Lung (tissue), 11 donors: ENCODE measurements at regions not wholly inside any gene's neighbourhood (a gene's known extent, or its start where the extent isn't known, plus 50 kb on each side); places are given as distances from the start of the nearest gene placed in this dataset.
A peak's percentile ranks its signal among the peaks of the same experiment; 100 is the strongest.

ENCODE experiments used
- ATAC-seq: fragments of 200-7000 bp; cut with Tn5 transposase; one replicate; pipeline ENCODE4 v1.9.1; 2020; ENCODE audit warnings: moderate number of reproducible peaks; ENCODE audit not compliant: insufficient read depth, low FRiP score
- DNase-seq, 3 donors: peaks; one replicate each; pipeline ENCODE4 v3.0.0-alpha.2; 2013 to 2017
- H3K27ac ChIP-seq, 2 donors: one replicate each; pipeline ENCODE4 v1.5.1; 2013; ENCODE audit warnings: mild to moderate bottlenecking in 2 of 2, moderate library complexity in 2 of 2, control low read depth in 1 of 2, inconsistent platforms in 1 of 2, low read depth in 1 of 2, low read length in 1 of 2
- H3K27me3 ChIP-seq, 3 donors: one replicate each; pipeline ENCODE4 v1.5.1; 2013; ENCODE audit warnings: low read length in 2 of 3; ENCODE audit not compliant: control insufficient read depth in 3 of 3, insufficient read depth in 3 of 3
- H3K36me3 ChIP-seq, 4 donors: one replicate each; pipeline ENCODE4 v1.5.1; 2013; ENCODE audit warnings: low read length in 4 of 4, mild to moderate bottlenecking in 1 of 4, moderate library complexity in 1 of 4; ENCODE audit not compliant: control insufficient read depth in 4 of 4, insufficient read depth in 4 of 4
- H3K4me1 ChIP-seq, 5 donors: one replicate each; pipeline ENCODE4 v1.5.1; 2013; ENCODE audit warnings: low read length in 5 of 5, mild to moderate bottlenecking in 2 of 5, moderate library complexity in 1 of 5; ENCODE audit not compliant: control insufficient read depth in 5 of 5, insufficient read depth in 5 of 5
- H3K4me3 ChIP-seq: one replicate; pipeline ENCODE4 v1.5.1; 2013; ENCODE audit warnings: mild to moderate bottlenecking, control low read depth, moderate library complexity
- H3K9ac ChIP-seq, 2 donors: one replicate each; pipeline ENCODE4 v1.5.1; 2013; ENCODE audit warnings: low read length in 2 of 2, control low read depth in 1 of 2; ENCODE audit not compliant: insufficient read depth in 1 of 2
- H3K9me3 ChIP-seq, 4 donors: one replicate each; pipeline ENCODE4 v1.5.1; 2013; ENCODE audit warnings: low read length in 3 of 4, mild to moderate bottlenecking in 1 of 4, moderate library complexity in 1 of 4; ENCODE audit not compliant: control insufficient read depth in 4 of 4, insufficient read depth in 3 of 4
- WGBS, 2 donors: extraction: QIAGEN DNeasy Blood & Tissue Kit; methylation state at CpG; one replicate each; pipeline ENCODE4 v1.1.7; 2013; 5-methylcytosine and 5-hydroxymethylcytosine counted together
- TF ChIP-seq, protein P1 (sequence below): IDR thresholded peaks from 2 replicates; pipeline ENCODE4 v1.5.1; 2012; ENCODE audit warnings: mild to moderate bottlenecking; ENCODE audit errors: control extremely low read depth, extremely low read depth
- donor health status: control.
- donor health status: control.
- donor health status: Bipolar disorder and iron deficiency.
- donor health status: healthy.
- donor health status: DM: yes; HTN: yes; CAD: no.

DNA sequence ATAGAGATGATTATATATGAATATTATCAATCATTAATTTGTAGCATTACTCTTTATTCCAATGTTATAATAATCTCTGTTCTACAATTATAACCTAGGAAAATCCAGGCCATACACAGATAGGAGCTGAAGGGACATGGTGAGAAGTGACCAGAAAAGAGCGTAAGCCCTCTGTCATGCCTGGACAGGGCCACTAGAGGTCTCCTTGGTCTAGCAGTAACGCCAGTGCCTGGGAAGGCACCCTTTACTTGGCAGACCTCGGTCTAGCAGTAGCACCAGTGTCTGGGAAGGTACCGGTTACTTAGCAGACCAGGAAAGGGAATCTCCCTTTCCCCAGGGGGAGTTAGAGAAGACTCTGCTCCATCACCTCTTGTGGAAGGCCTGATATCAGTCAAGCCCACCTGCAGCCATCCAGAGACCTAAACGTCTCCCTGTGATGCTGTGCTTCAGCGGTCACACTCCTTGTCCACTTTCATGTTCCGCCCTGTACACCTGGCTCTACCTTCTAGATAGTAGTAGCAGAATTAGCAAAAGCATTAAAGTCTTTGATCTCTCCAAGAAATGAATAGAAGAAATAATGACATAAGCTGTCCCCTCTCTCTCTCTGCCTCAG is 447.5 kb upstream of the FSIP2 start:
- H3K4me3 ChIP-seq = no peak overlapping the region
- H3K36me3 ChIP-seq = no peaks in the 10 kb centered on the region
- no peaks in the 10 kb centered on the region for H3K4me1 ChIP-seq
- DNase-seq (peak; percentile 40 to 47 (median 45)), ATAC-seq (peak; percentile 41)
- WGBS, 2 donors = 50 to 51% methylated on average over 7 of the region's 7 CpGs
- H3K9ac ChIP-seq = no peak overlapping the region
- H3K27ac ChIP-seq = no peak overlapping the region
- TF ChIP-seq, protein P1, sequence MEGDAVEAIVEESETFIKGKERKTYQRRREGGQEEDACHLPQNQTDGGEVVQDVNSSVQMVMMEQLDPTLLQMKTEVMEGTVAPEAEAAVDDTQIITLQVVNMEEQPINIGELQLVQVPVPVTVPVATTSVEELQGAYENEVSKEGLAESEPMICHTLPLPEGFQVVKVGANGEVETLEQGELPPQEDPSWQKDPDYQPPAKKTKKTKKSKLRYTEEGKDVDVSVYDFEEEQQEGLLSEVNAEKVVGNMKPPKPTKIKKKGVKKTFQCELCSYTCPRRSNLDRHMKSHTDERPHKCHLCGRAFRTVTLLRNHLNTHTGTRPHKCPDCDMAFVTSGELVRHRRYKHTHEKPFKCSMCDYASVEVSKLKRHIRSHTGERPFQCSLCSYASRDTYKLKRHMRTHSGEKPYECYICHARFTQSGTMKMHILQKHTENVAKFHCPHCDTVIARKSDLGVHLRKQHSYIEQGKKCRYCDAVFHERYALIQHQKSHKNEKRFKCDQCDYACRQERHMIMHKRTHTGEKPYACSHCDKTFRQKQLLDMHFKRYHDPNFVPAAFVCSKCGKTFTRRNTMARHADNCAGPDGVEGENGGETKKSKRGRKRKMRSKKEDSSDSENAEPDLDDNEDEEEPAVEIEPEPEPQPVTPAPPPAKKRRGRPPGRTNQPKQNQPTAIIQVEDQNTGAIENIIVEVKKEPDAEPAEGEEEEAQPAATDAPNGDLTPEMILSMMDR = no peak
- H3K9me3 ChIP-seq = no peaks in the 10 kb centered on the region
- H3K27me3 ChIP-seq = no peaks in the 10 kb centered on the region

DNA sequence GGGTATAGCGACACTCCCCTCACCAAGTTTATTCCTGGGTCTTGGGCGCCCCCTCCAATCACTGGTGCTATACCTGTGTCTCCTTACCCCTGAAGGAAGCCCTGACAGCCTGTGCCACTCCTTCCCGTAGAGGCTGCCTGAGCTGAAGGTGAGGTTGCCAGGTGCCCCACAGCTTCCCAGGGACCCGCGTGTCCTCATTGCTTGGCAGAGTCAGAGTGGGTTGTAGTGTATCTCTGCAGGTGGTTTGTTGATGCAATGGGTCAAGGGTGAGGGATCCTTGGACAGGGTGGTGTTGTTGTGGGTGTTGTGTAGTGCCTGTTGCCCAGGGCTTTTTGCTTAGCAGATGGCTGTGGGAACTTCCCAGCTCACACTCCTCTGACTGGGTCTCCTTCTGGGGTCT is 438.7 kb upstream of the FSIP2 start:
- no peak overlapping the region for H3K9ac ChIP-seq
- DNase-seq (no peak), ATAC-seq (no peak)
- H3K27me3 ChIP-seq = no peaks in the 10 kb centered on the region
- H3K4me3 ChIP-seq = no peak overlapping the region
- peaks cover 0 to 6% (median 0%) of the 10 kb centered on the region in 4 donors for H3K9me3 ChIP-seq
- H3K4me1 ChIP-seq = no peaks in the 10 kb centered on the region
- H3K27ac ChIP-seq = no peak overlapping the region
- H3K36me3 ChIP-seq = no peaks in the 10 kb centered on the region
- 84 to 92% methylated on average over 5 of the region's 5 CpGs for WGBS, 2 donors
- TF ChIP-seq, protein P1 = no peak

DNA sequence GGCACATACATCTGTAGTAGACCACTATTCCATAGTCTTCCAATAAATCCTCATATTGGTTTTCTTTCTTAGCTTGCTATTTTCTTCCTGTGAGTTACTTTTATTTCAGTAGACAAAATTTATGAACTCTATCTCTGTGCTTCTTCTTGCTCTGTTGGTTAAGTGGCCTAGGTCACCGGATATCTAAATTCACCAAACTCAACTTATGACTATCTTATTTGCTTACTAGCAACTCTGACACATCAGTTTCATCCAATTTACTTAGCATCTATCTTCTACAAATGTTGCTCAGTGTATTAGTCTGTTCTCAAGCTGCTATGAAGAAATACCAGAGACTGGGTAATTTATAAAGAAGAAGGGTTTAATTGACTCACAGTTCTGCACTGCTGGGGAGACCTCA is 432.5 kb upstream of the FSIP2 start:
- H3K27ac ChIP-seq = no peak overlapping the region
- no peaks in the 10 kb centered on the region for H3K9me3 ChIP-seq
- 92 to 97% methylated on average over 1 of the region's 1 CpG for WGBS, 2 donors
- no peak overlapping the region for H3K4me3 ChIP-seq
- H3K9ac ChIP-seq = no peak overlapping the region
- ATAC-seq (no peak), DNase-seq (no peak)
- H3K4me1 ChIP-seq = no peaks in the 10 kb centered on the region
- TF ChIP-seq, protein P1 = no peak
- H3K27me3 ChIP-seq = no peaks in the 10 kb centered on the region
- H3K36me3 ChIP-seq = no peaks in the 10 kb centered on the region

- Histone ChIP-seq H3K36me3 (no peaks in the 10 kb centered on the region), H3K9me3 (no peaks in the 10 kb centered on the region), H3K4me3 (no peak overlapping the region), H3K4me1 (no peaks in the 10 kb centered on the region), H3K27ac (no peak overlapping the region), H3K27me3 (no peaks in the 10 kb centered on the region), H3K9ac (no peak overlapping the region)
- TF ChIP-seq, protein P1 = no peak
- DNase-seq = no peak
- 43 to 45% methylated on average over 2 of the region's 2 CpGs for WGBS, 2 donors
- ATAC-seq = no peak
Observed at GRCh38 chr2:185316383-185316782, 422.2 kb upstream of the FSIP2 start.
